DOHH2 (cell line): ENCODE measurements at regions not wholly inside any gene's neighbourhood (a gene's known extent, or its start where the extent isn't known, plus 50 kb on each side); places are given as distances from the start of the nearest gene placed in this dataset.

Experiments used
- CTCF ChIP-seq: fragments of 200-600 bp; sonication (generic); IDR thresholded peaks from one replicate; pipeline ENCODE4 v1.5.1; 2014; ENCODE audit warnings: antibody characterized with exemption, mild to moderate bottlenecking, low read depth, low read length; ENCODE audit not compliant: poor library complexity, severe bottlenecking
- EZH2phosphoT487 ChIP-seq: fragments of 200-600 bp; sonication (generic); IDR thresholded peaks from 2 replicates; pipeline ENCODE4 v1.6.1; 2017; ENCODE audit warnings: borderline replicate concordance, mild to moderate bottlenecking, antibody characterized with exemption, low read length, moderate library complexity, mixed read lengths

- TF ChIP-seq CTCF (no peak), EZH2phosphoT487 (no peak)
These were observed 316.3 kb downstream of the DLEU7 start for GRCh38 chr13:50527188-50527587.
